ENCODE measurements at regions not wholly inside any gene's neighbourhood (a gene's known extent, or its start where the extent isn't known, plus 50 kb on each side); places are given as distances from the start of the nearest gene placed in this dataset.

DNA sequence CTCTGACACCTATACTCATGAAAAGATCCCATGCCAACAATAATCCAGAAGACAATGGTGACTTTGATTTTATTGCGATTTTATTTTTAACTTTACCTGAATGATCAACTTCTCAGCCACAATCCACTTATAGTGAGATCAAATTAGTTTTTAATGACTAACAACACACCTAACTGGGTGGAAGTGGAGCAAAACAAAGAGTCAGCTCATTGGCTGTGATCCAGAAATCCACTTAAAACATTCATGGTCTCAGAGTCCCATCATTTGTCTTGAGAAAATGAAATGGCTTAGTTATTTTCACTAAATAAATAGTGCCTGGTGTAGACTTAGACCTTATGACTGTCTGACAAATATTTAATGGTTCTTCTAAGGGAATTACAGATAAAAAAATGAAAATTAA, 1177.8 kb downstream of the NLGN4Y start:
- TF ChIP-seq CTCF (conservative IDR thresholded peaks at IDR 0.05; ENCODE audit: low read depth in 2 of 2) (no peak), POLR2AphosphoS5 (IDR thresholded peaks at IDR 0.05; ENCODE audit: low read depth) (no peak), EZH2 (IDR thresholded peaks at IDR 0.05; ENCODE audit: low read depth, unreplicated experiment) (no peak)
- TF ChIP-seq, protein P1, sequence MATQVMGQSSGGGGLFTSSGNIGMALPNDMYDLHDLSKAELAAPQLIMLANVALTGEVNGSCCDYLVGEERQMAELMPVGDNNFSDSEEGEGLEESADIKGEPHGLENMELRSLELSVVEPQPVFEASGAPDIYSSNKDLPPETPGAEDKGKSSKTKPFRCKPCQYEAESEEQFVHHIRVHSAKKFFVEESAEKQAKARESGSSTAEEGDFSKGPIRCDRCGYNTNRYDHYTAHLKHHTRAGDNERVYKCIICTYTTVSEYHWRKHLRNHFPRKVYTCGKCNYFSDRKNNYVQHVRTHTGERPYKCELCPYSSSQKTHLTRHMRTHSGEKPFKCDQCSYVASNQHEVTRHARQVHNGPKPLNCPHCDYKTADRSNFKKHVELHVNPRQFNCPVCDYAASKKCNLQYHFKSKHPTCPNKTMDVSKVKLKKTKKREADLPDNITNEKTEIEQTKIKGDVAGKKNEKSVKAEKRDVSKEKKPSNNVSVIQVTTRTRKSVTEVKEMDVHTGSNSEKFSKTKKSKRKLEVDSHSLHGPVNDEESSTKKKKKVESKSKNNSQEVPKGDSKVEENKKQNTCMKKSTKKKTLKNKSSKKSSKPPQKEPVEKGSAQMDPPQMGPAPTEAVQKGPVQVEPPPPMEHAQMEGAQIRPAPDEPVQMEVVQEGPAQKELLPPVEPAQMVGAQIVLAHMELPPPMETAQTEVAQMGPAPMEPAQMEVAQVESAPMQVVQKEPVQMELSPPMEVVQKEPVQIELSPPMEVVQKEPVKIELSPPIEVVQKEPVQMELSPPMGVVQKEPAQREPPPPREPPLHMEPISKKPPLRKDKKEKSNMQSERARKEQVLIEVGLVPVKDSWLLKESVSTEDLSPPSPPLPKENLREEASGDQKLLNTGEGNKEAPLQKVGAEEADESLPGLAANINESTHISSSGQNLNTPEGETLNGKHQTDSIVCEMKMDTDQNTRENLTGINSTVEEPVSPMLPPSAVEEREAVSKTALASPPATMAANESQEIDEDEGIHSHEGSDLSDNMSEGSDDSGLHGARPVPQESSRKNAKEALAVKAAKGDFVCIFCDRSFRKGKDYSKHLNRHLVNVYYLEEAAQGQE (IDR thresholded peaks at IDR 0.05; ENCODE audit: unreplicated experiment), result no peak
